Mesenchymal stem cell (in vitro differentiated cells and primary cell): ENCODE measurements at regions not wholly inside any gene's neighbourhood (a gene's known extent, or its start where the extent isn't known, plus 50 kb on each side); places are given as distances from the start of the nearest gene placed in this dataset.

Source experiments
- DNase-seq: peaks from one replicate; pipeline ENCODE4 v3.0.0-alpha.2; 2013
- H2AFZ ChIP-seq: one replicate; pipeline ENCODE4 v1.6.1; 2013; ENCODE audit warnings: low read depth, mild to moderate bottlenecking, control low read depth, inconsistent platforms, low read length, moderate library complexity
- H2AK5ac ChIP-seq: 2 replicates; pipeline ENCODE4 v1.6.1; 2013; ENCODE audit warnings: low read length, moderate library complexity, mild to moderate bottlenecking, inconsistent platforms; ENCODE audit not compliant: severe bottlenecking
- H2BK120ac ChIP-seq: one replicate; pipeline ENCODE4 v1.6.1; 2013; ENCODE audit warnings: low read depth, mild to moderate bottlenecking, inconsistent platforms, low read length, moderate library complexity
- H2BK12ac ChIP-seq, 2 experiments: one replicate each; pipeline ENCODE4 v1.6.1; 2013; ENCODE audit warnings: inconsistent platforms in 2 of 2, low read length in 2 of 2, mild to moderate bottlenecking in 2 of 2, moderate library complexity in 2 of 2, control low read depth in 1 of 2
- H2BK15ac ChIP-seq: one replicate; pipeline ENCODE4 v1.6.1; 2013; ENCODE audit warnings: mild to moderate bottlenecking, low read depth, inconsistent platforms; ENCODE audit not compliant: poor library complexity, severe bottlenecking
- H2BK5ac ChIP-seq: 2 replicates; pipeline ENCODE4 v1.6.1; 2013; ENCODE audit warnings: low read depth, mild to moderate bottlenecking, low read length, control low read depth, inconsistent platforms; ENCODE audit not compliant: poor library complexity, severe bottlenecking
- H3K14ac ChIP-seq, 2 experiments: one replicate each; pipeline ENCODE4 v1.6.1; 2013; ENCODE audit warnings: inconsistent platforms in 2 of 2, low read length in 2 of 2, control low read depth in 1 of 2, mild to moderate bottlenecking in 1 of 2, moderate library complexity in 1 of 2
- H3K18ac ChIP-seq, 2 experiments: one replicate each; pipeline ENCODE4 v1.6.1; 2013; ENCODE audit warnings: inconsistent platforms in 2 of 2, low read length in 2 of 2, control low read depth in 1 of 2, low read depth in 1 of 2, mild to moderate bottlenecking in 1 of 2
- H3K23ac ChIP-seq, 2 experiments: one replicate each; pipeline ENCODE4 v1.6.1; 2013; ENCODE audit warnings: inconsistent platforms in 2 of 2, low read length in 2 of 2, mild to moderate bottlenecking in 2 of 2, moderate library complexity in 2 of 2, control low read depth in 1 of 2
- H3K27ac ChIP-seq: 2 replicates; pipeline ENCODE4 v1.5.1; 2013; ENCODE audit warnings: mild to moderate bottlenecking, moderate library complexity, low read length, control low read depth, inconsistent platforms; ENCODE audit not compliant: poor library complexity, severe bottlenecking
- H3K27me3 ChIP-seq, 2 experiments: 2 replicates each; pipeline versions ENCODE4 v1.6.1 to v1.7.0; 2013; ENCODE audit warnings: low read length in 2 of 2, mild to moderate bottlenecking in 2 of 2, moderate library complexity in 2 of 2, control low read depth in 1 of 2, inconsistent platforms in 1 of 2; ENCODE audit not compliant: control insufficient read depth in 1 of 2, insufficient read depth in 1 of 2
- H3K36me3 ChIP-seq, 2 experiments: 2 replicates each; pipeline versions ENCODE4 v1.6.1 to v1.7.0; 2013; ENCODE audit warnings: low read length in 2 of 2, control low read depth in 1 of 2, inconsistent platforms in 1 of 2, low read depth in 1 of 2, mild to moderate bottlenecking in 1 of 2; ENCODE audit not compliant: insufficient read depth in 2 of 2, control insufficient read depth in 1 of 2
- H3K4ac ChIP-seq, 2 experiments: one replicate each; pipeline ENCODE4 v1.6.1; 2013; ENCODE audit warnings: inconsistent platforms in 2 of 2, low read length in 2 of 2, mild to moderate bottlenecking in 2 of 2, moderate library complexity in 2 of 2, control low read depth in 1 of 2, low read depth in 1 of 2
- H3K4me1 ChIP-seq: 2 replicates; pipeline ENCODE4 v1.6.1; 2013; ENCODE audit warnings: low read depth, low read length, control low read depth; ENCODE audit not compliant: control insufficient read depth, insufficient read depth
- H3K4me2 ChIP-seq: 2 replicates; pipeline ENCODE4 v1.6.1; 2013; ENCODE audit warnings: low read length, mild to moderate bottlenecking, inconsistent platforms; ENCODE audit not compliant: poor library complexity, severe bottlenecking
- H3K4me3 ChIP-seq, 2 experiments: 2 replicates each; pipeline versions ENCODE4 v1.5.1 to v1.7.0; 2013; ENCODE audit warnings: low read length in 2 of 2, mild to moderate bottlenecking in 2 of 2, control low read depth in 1 of 2, low read depth in 1 of 2; ENCODE audit not compliant: insufficient read depth in 1 of 2
- H3K79me1 ChIP-seq: replicated peaks from 2 replicates; pipeline ENCODE4 v1.6.1; 2013; ENCODE audit warnings: mild to moderate bottlenecking, control low read depth, low read length, inconsistent platforms; ENCODE audit not compliant: poor library complexity, severe bottlenecking
- H3K9ac ChIP-seq: 2 replicates; pipeline ENCODE4 v1.7.0; 2013; ENCODE audit warnings: mild to moderate bottlenecking, low read length, moderate library complexity
- H3K9me3 ChIP-seq: 2 replicates; pipeline ENCODE4 v1.7.0; 2013; ENCODE audit warnings: mild to moderate bottlenecking, low read length; ENCODE audit not compliant: control insufficient read depth
- H4K8ac ChIP-seq: one replicate; pipeline ENCODE4 v1.6.1; 2013; ENCODE audit warnings: inconsistent platforms, mild to moderate bottlenecking, low read length, moderate library complexity
- H4K91ac ChIP-seq: one replicate; pipeline ENCODE4 v1.6.1; 2013; ENCODE audit warnings: mild to moderate bottlenecking, low read length, inconsistent platforms
- WGBS: methylation state at CpG from one replicate; pipeline ENCODE4 v1.1.7; 2013; ENCODE audit warnings: mixed read lengths; 5-methylcytosine and 5-hydroxymethylcytosine counted together

- H3K79me1 ChIP-seq, result no peaks in the 10 kb centered on the region
- no peak for DNase-seq
- peaks cover 30 to 47% of the 10 kb centered on the region in 2 experiments for H3K27me3 ChIP-seq
- H3K23ac ChIP-seq, result no peak overlapping the region
- H3K14ac ChIP-seq, result peak overlapping the region in 1 of 2 experiments; percentile 59
- no peak overlapping the region for H3K18ac ChIP-seq
- H3K36me3 ChIP-seq, result no peaks in the 10 kb centered on the region
- no peak overlapping the region for H4K8ac ChIP-seq
- no peak overlapping the region for H3K4me2 ChIP-seq
- no peak overlapping the region for H2BK5ac ChIP-seq
- H2AK5ac ChIP-seq, result no peak overlapping the region
- H3K4me3 ChIP-seq, result no peak overlapping the region
- WGBS, result 85% methylated on average over 12 of the region's 12 CpGs
- H3K4ac ChIP-seq, result no peak overlapping the region
- H3K4me1 ChIP-seq, result no peaks in the 10 kb centered on the region
- H2AFZ ChIP-seq, result no peak overlapping the region
- no peak overlapping the region for H2BK15ac ChIP-seq
- H3K9ac ChIP-seq, result no peak overlapping the region
- H3K9me3 ChIP-seq, result peaks cover 5% of the 10 kb centered on the region
- no peak overlapping the region for H2BK120ac ChIP-seq
- H3K27ac ChIP-seq, result no peak overlapping the region
- no peak overlapping the region for H2BK12ac ChIP-seq
- no peak overlapping the region for H4K91ac ChIP-seq
Observed at GRCh38 chr7:1342090-1342640, 109.5 kb downstream of the UNCX start.

- H3K4me3 ChIP-seq, result no peak overlapping the region
- no peak overlapping the region for H3K9ac ChIP-seq
- H2BK120ac ChIP-seq, result no peak overlapping the region
- no peak overlapping the region for H2AK5ac ChIP-seq
- H3K14ac ChIP-seq, result no peak overlapping the region
- no peak overlapping the region for H2BK15ac ChIP-seq
- DNase-seq, result no peak
- H2AFZ ChIP-seq, result no peak overlapping the region
- 90% methylated on average over 10 of the region's 10 CpGs for WGBS
- H3K18ac ChIP-seq, result no peak overlapping the region
- H3K4ac ChIP-seq, result no peak overlapping the region
- no peak overlapping the region for H4K8ac ChIP-seq
- no peak overlapping the region for H2BK12ac ChIP-seq
- H3K23ac ChIP-seq, result no peak overlapping the region
- no peaks in the 10 kb centered on the region for H3K4me1 ChIP-seq
- H3K79me1 ChIP-seq, result no peaks in the 10 kb centered on the region
- H2BK5ac ChIP-seq, result no peak overlapping the region
- H3K9me3 ChIP-seq, result no peaks in the 10 kb centered on the region
- H3K4me2 ChIP-seq, result no peak overlapping the region
- H3K36me3 ChIP-seq, result no peaks in the 10 kb centered on the region
- no peak overlapping the region for H3K27ac ChIP-seq
- no peak overlapping the region for H4K91ac ChIP-seq
- peaks cover 43 to 52% of the 10 kb centered on the region in 2 experiments for H3K27me3 ChIP-seq
Observed at GRCh38 chr7:1343551-1343950, 110.9 kb downstream of the UNCX start.

DNA sequence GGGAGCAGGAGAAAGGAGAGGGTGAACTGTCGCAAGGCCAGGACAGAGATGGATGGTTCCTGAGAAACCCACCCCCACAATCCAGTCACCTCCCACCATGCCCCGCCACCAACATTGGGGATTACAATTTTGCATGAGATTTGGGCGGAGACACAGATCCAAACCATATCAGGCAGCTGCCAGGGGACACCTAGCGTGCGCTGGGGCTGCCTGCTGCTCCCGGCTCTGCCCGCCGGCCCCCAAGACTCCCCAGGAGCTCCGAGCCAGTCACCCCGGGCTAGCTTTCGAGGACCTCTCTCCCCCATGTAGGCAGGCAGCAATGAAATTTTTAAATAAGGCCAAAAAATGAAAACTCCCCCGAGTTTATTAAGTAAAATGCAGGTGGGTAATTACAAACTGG is 111.7 kb downstream of the UNCX start:
- no peak for DNase-seq
- Histone ChIP-seq H2BK15ac (no peak overlapping the region), H3K18ac (no peak overlapping the region), H4K8ac (no peak overlapping the region), H2BK12ac (no peak overlapping the region), H3K14ac (no peak overlapping the region), H2BK120ac (no peak overlapping the region), H3K9me3 (no peaks in the 10 kb centered on the region), H2BK5ac (no peak overlapping the region), H3K23ac (no peak overlapping the region), H3K4me1 (no peaks in the 10 kb centered on the region), H3K4me3 (no peak overlapping the region), H3K4me2 (no peak overlapping the region), H3K27me3 (peaks cover 47 to 57% of the 10 kb centered on the region in 2 experiments), H3K4ac (no peak overlapping the region), H3K27ac (no peak overlapping the region), H4K91ac (no peak overlapping the region), H3K9ac (no peak overlapping the region), H2AFZ (no peak overlapping the region), H3K79me1 (no peaks in the 10 kb centered on the region), H3K36me3 (no peaks in the 10 kb centered on the region), H2AK5ac (no peak overlapping the region)
- 84% methylated on average over 10 of the region's 12 CpGs for WGBS

DNA sequence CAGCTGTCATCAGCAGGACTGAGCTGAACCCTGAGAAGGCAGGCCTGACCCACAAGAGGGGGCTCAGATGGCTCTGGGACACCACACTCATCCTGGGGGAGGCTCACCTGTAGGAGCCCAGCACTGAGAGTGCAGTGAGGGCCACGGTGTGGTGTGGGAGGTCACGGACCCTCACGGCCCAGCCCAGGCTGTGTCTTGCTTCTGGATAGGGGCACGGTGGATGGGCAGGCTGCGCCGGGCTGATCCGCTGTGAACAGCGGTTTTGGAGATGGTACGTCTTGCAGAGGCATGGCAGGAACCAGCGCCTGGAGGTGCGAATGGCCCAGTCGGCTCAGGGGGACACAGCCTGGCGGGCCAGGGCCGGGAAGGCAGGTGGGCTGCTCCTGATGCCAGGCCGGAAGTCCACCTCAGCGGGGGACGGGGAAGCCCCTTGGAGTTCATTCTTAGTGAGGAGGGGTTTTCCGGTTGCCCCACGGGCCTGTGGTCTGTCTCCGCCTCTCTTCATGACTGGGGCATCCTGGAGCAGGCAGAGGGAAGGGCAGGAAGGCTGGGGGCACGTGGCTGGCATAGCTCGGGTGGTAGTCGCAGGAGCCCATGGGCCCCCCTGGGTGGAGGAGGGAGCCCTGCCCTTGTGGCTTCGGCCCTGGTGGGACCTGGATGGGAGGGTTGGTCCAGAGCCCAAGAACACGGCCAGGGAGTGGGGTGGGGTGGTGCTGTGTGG is 112.5 kb downstream of the UNCX start:
- no peak overlapping the region for H3K14ac ChIP-seq
- H3K9me3 ChIP-seq, result no peaks in the 10 kb centered on the region
- no peak overlapping the region for H2AFZ ChIP-seq
- no peak overlapping the region for H2BK12ac ChIP-seq
- DNase-seq, result no peak
- H3K18ac ChIP-seq, result no peak overlapping the region
- WGBS, result 81% methylated on average over 25 of the region's 25 CpGs
- no peaks in the 10 kb centered on the region for H3K36me3 ChIP-seq
- H3K4me2 ChIP-seq, result no peak overlapping the region
- H3K9ac ChIP-seq, result no peak overlapping the region
- no peak overlapping the region for H3K4ac ChIP-seq
- H3K4me1 ChIP-seq, result no peaks in the 10 kb centered on the region
- H3K23ac ChIP-seq, result no peak overlapping the region
- H3K27me3 ChIP-seq, result peaks cover 40 to 52% of the 10 kb centered on the region in 2 experiments
- no peak overlapping the region for H3K4me3 ChIP-seq
- no peak overlapping the region for H2BK5ac ChIP-seq
- H2BK120ac ChIP-seq, result no peak overlapping the region
- H2AK5ac ChIP-seq, result no peak overlapping the region
- no peak overlapping the region for H3K27ac ChIP-seq
- no peak overlapping the region for H2BK15ac ChIP-seq
- no peak overlapping the region for H4K91ac ChIP-seq
- H3K79me1 ChIP-seq, result no peaks in the 10 kb centered on the region
- H4K8ac ChIP-seq, result no peak overlapping the region
